ENCODE measurements at regions not wholly inside any gene's neighbourhood (a gene's known extent, or its start where the extent isn't known, plus 50 kb on each side); places are given as distances from the start of the nearest gene placed in this dataset.

DNA sequence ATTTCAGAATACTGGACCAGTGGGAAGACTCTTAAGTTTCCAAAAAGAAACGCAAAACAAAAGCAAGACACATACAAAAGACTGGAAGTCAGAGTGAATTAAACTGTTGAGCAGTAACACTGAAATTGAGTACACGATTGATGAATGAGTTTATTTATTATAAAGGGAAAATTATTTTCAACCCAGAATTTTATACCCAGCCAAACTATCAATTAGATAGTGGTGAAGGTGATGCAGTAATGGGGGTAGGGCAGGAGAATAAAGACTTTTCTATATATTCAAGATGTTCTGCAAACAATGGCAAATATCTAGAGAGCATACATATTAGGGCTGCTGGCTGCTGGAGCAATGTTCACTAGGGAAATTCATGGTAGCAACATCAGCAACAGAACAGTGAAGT, 143.7 kb upstream of the NPVF start:
- Histone ChIP-seq H3K4me3 (no peak overlapping the region), H3K27me3 (no peaks in the 10 kb centered on the region), H3K27ac (no peak overlapping the region), H3K36me3 (no peaks in the 10 kb centered on the region), H3K4me1 (peaks cover 0 to 24% (median 17%) of the 10 kb centered on the region in 4 donors), H3K9me3 (peaks cover 0 to 10% (median 4%) of the 10 kb centered on the region in 4 donors)
- 91 to 92% methylated on average over 2 of the region's 2 CpGs for WGBS, 2 donors
- intact Hi-C loops (cut with DNase I) = no loop called here
- no peak for TF ChIP-seq POLR2AphosphoS5 (IDR thresholded peaks at IDR 0.05)
- no peak for TF ChIP-seq POLR2A (IDR thresholded peaks at IDR 0.05)
- TF ChIP-seq EP300 (IDR thresholded peaks at IDR 0.05) = no peak
- TF ChIP-seq, protein P1, sequence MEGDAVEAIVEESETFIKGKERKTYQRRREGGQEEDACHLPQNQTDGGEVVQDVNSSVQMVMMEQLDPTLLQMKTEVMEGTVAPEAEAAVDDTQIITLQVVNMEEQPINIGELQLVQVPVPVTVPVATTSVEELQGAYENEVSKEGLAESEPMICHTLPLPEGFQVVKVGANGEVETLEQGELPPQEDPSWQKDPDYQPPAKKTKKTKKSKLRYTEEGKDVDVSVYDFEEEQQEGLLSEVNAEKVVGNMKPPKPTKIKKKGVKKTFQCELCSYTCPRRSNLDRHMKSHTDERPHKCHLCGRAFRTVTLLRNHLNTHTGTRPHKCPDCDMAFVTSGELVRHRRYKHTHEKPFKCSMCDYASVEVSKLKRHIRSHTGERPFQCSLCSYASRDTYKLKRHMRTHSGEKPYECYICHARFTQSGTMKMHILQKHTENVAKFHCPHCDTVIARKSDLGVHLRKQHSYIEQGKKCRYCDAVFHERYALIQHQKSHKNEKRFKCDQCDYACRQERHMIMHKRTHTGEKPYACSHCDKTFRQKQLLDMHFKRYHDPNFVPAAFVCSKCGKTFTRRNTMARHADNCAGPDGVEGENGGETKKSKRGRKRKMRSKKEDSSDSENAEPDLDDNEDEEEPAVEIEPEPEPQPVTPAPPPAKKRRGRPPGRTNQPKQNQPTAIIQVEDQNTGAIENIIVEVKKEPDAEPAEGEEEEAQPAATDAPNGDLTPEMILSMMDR (IDR thresholded peaks at IDR 0.05) = no peak
- no peak for DNase-seq

DNA sequence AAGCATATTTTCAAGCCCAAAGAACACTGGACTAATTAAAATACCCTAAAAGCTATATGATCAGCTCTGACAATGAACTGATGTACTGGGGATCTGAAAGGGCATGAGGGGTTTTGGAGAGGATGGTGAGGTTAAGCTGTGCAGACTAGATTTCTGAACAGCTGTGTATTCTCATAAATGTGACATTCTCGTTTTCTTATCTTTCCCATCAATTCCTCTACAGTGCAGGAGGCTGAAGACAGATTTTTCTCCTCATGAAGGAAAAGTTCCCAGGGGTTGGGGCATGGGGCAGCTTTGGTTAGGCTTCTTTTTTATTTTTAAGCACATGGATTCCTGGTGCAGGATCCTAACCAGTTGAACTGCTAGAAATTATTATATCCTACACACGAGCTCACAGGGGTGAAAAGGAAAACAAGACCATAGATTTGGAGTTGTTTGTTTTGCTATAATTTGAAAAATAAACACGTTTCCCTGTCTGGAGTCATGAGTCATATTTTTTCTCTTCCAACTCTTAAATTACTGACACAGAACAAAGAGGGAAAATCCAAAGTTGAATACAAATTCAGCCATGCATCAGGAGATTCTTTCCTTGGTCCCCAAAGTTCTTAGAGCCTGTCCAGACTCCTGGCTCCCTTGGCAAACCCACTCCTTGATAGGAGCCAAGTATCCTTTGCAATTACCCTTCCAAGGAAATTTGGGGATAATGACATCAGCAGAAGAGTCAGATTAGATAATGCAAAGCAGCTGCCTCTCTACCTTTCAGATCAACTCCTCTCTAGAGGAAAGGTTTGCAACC, 147.7 kb upstream of the NPVF start:
- DNase-seq = no peak
- Histone ChIP-seq H3K4me1 (peaks cover 0 to 16% (median 13%) of the 10 kb centered on the region in 4 donors), H3K27me3 (no peaks in the 10 kb centered on the region), H3K27ac (no peak overlapping the region), H3K9me3 (peaks cover 0 to 10% (median 4%) of the 10 kb centered on the region in 4 donors), H3K4me3 (no peak overlapping the region), H3K36me3 (no peaks in the 10 kb centered on the region)
- intact Hi-C loops (cut with DNase I) = no loop called here
- 16 to 32% methylated on average over 3 of the region's 3 CpGs for WGBS, 2 donors
- TF ChIP-seq, protein P1 (IDR thresholded peaks at IDR 0.05) = no peak
- TF ChIP-seq POLR2A (IDR thresholded peaks at IDR 0.05) = no peak
- no peak for TF ChIP-seq POLR2AphosphoS5 (IDR thresholded peaks at IDR 0.05)
- TF ChIP-seq EP300 (IDR thresholded peaks at IDR 0.05) = no peak

DNA sequence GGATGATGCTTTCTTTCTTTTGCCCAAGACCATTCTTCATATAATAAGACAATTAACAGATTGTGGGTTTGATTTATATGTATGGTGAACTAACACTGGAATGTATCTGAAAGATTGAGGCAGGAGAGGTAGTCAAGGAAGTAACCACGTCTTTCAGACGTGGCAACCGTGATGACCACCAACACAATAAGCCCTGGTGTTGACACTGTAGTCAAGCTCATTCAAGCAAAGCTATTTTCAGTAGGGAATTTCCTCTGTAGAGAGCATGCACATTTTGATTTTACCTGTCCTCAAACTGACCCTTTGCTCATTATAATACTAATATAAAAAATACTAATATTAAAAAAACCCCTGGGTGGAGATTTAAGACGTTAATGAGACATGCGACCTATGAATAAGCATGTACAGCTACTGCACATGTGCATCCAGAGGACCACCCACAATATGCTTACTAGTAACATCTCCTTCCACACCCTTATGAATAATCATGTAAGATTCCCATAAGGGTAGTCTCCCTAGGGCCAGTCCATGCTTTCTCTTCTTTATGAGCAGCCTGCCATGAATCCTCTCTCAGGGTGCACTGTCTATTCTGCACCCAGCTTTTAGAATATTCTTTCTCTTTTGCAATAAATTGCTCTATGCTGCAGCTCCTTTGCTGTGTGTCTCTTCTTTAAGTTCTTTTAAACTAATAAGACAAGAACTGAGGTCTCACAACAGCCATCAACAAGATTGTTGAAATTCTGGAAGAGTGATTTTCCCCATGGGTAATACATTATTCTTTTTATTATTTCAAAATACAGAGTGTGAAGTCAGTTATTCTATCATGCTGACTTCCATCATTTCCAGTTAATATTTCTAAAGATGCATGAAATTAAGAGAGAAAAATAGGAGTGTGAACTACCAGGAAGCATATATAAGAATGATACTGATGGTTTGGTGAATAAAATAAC, 151.3 kb upstream of the NPVF start:
- no peaks in the 10 kb centered on the region for H3K36me3 ChIP-seq
- no peak overlapping the region for H3K27ac ChIP-seq
- H3K27me3 ChIP-seq = no peaks in the 10 kb centered on the region
- no peak overlapping the region for H3K4me3 ChIP-seq
- intact Hi-C loops (cut with DNase I) = no loop called here
- 84 to 90% methylated on average over 5 of the region's 5 CpGs for WGBS, 2 donors
- no peak for DNase-seq
- peaks cover 0 to 21% (median 16%) of the 10 kb centered on the region in 4 donors for H3K4me1 ChIP-seq
- TF ChIP-seq POLR2AphosphoS5 (IDR thresholded peaks at IDR 0.05) = no peak
- TF ChIP-seq, protein P1 (IDR thresholded peaks at IDR 0.05) = no peak
- no peak for TF ChIP-seq EP300 (IDR thresholded peaks at IDR 0.05)
- TF ChIP-seq POLR2A (IDR thresholded peaks at IDR 0.05) = no peak
- no peaks in the 10 kb centered on the region for H3K9me3 ChIP-seq

DNA sequence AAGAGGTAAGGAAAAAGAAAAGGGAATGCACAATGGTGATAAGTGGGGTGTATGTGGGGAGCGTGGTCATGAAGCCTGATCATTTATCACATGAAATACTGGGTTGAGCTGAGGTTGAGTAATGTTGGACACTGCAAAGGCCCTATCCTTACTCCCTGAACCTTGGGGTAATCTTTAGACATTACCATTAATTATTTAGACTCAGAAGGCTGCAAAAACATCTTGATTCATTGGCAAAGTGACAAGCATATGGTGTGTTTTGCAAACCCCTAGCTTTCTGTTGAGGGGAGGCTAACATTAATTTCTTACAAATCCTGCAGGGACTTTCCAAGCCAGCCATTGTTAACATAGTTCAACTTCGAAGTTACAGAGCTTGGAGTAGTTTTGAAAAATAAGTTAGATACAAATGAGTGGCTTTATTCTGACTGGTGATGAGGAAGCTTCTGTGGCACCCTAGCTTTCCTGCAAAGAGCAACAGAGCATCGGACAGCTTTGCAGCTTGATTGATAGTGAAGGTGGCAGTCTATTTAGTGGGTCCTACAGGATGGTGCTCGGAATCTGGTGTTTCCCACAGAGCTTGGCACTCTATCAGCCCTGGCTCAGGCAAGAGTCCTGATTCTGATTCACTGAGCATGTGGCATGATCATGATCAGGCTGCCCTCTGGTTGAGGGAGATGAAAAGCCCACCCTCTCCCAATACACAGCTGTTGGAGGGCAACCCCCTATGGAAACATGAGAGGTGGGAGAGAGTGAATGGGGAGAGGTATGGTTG, 153.7 kb upstream of the NPVF start:
- no peaks in the 10 kb centered on the region for H3K36me3 ChIP-seq
- H3K4me1 ChIP-seq = peaks cover 0 to 25% (median 20%) of the 10 kb centered on the region in 4 donors
- TF ChIP-seq EP300 (IDR thresholded peaks at IDR 0.05) (no peak), POLR2AphosphoS5 (IDR thresholded peaks at IDR 0.05) (no peak), POLR2A (IDR thresholded peaks at IDR 0.05) (no peak)
- TF ChIP-seq, protein P1 (IDR thresholded peaks at IDR 0.05) = no peak
- H3K27me3 ChIP-seq = no peaks in the 10 kb centered on the region
- 77 to 83% methylated on average over 4 of the region's 4 CpGs for WGBS, 2 donors
- H3K9me3 ChIP-seq = no peaks in the 10 kb centered on the region
- H3K4me3 ChIP-seq = no peak overlapping the region
- intact Hi-C loops (cut with DNase I) = no loop called here
- DNase-seq = no peak
- no peak overlapping the region for H3K27ac ChIP-seq

Measured in sigmoid colon (tissue), 6 donors.